ENCODE measurements at regions not wholly inside any gene's neighbourhood (a gene's known extent, or its start where the extent isn't known, plus 50 kb on each side); places are given as distances from the start of the nearest gene placed in this dataset.

DNA sequence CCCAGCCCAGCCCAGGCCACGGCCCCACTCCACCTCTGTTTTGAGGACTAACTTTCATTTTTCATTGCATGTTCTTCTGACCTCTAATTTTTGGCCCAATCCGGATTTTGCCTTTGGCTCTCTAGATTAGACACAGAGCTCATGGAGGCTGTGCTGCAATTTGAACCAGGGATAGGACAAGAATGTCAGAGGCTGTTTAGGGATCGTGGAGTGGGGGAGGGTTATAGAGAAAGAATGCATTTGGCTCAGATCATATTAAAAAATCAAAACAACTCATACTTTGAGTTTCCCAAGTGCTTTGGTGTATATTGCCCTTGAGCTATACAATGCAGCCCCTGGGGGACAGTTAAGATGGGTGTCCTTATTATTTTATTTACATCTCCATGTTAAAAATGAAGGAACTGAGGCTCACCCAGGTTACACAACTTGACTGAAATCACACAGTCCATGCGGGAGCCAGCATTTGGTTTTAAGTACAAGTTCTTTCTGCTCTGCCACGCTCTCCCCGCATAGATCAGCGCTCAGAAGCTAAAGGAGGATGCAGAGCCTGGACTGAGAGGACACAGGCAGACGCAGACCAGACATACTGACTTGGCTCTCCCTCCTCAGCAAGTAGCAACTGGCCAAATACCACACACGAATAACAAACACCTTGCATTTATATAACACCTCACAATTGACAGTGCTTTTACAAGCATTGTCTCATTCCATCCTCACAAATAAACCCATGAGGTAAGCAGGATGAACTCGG lies 126.4 kb upstream of the RAI14 start:
- Mint-ChIP-seq H3K27me3 (no peaks in the 10 kb centered on the region), H3K27ac (no peak overlapping the region), H3K9me3 (no peaks in the 10 kb centered on the region), H3K4me3 (no peak overlapping the region), H3K4me1 (peaks cover 11% of the 10 kb centered on the region)
- ATAC-seq (no peak), DNase-seq (no peak)

DNA sequence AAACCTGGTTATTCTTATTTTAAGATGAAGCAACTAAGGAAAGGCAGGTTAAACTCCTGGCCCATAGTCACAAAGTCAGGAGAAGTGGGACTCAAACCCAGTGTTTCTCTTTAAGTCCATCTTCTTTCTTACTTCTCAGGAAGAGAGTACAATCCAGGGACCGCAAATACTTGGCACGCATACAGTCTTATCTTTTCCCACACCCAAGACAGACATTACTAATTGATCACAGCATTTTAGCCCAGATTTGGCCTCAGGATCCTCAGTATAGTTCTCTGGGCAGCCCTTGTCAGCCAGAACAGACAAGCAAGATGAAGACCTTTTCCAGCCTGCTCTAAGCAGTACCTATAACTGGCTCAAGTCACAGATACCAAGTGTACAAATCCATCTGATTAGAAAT lies 125.5 kb upstream of the RAI14 start:
- Mint-ChIP-seq H3K9me3 (no peaks in the 10 kb centered on the region), H3K4me1 (peaks cover 16% of the 10 kb centered on the region), H3K27ac (no peak overlapping the region), H3K4me3 (no peak overlapping the region), H3K27me3 (no peaks in the 10 kb centered on the region)
- ATAC-seq = no peak
- DNase-seq = no peak

DNA sequence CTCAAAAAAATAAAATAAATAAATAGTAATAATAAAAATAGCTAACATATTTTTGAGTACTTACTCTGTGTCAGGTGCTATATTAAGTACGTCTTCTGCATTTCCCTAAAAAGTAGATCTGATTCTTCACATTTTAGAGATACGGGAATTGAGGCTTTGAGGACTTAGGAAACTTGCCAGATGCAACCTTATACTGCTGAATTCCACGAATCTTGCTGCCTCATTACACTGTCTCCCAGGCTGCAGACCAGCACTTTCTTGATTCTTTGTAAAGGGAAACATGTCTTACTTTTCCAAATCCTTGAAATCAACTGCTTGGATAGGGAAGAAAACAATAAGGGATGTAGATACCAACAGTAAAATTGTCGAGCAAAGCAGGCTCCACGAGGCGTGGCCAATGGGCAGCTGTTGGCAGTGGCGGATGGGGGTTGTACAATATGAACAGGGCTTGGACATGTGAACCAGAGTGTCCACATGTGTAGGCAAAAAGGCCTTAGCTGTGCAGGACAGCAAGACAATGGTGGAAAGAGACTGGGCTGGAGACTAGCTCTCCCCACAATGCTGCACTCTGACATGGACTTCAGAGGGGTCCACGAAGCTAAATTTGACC lies 124.3 kb upstream of the RAI14 start:
- Mint-ChIP-seq H3K27ac (no peak overlapping the region), H3K9me3 (no peaks in the 10 kb centered on the region)
- no peak for DNase-seq

DNA sequence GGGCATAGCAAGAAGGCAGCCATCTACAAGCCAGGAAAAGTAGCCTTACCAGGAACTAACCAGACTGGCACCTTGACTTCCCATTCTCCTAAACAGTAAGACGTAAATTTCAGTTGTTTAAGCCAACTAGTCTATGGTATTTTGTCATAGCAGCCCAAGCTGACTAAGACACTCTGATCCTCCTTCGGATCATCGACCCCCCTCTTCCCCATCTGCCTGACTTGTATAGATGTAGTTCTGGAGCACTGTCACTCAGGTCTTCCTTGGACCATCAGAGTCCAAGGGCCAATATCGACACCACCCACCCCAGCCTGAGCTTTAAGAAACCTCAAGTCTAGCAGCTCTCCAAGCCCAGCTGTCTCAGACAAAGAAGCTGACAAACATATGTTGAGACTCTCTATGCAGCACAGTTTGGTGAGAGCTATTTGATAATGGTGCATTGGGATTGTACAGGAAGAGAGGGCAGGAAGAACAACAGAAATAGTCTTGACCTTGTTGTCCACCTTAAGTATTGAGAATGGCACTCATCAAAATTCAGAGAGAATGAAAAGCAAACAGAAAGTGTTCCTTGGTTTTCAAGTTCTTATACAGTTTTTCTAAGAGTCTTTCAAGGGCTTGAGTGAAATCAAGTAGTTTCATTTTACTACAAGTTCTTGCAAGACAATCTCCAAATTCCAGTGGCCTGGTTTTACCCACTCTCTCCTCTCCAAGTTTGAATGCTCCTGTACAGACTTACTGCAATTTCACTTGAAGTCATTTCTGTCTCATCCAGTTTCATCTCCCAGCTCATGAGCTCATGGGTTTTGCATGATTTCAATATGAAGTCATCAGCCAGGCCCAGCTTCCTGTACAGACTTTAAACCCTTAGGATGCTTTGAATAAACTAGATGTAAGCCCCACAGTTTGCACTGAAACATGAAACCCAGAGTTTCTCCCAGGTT lies 122.3 kb upstream of the RAI14 start:
- Mint-ChIP-seq H3K27me3 (peaks cover under 1% of the 10 kb centered on the region), H3K27ac (no peak overlapping the region), H3K9me3 (no peaks in the 10 kb centered on the region), H3K4me1 (peaks cover 27% of the 10 kb centered on the region), H3K4me3 (no peak overlapping the region)
- ATAC-seq = peak; percentile 45
- DNase-seq = no peak

More for the DNA sequence above, 124.3 kb upstream of the RAI14 start:
- no peak for ATAC-seq
- Mint-ChIP-seq H3K27me3 (no peaks in the 10 kb centered on the region), H3K4me3 (no peak overlapping the region), H3K4me1 (peaks cover 26% of the 10 kb centered on the region)

DNA sequence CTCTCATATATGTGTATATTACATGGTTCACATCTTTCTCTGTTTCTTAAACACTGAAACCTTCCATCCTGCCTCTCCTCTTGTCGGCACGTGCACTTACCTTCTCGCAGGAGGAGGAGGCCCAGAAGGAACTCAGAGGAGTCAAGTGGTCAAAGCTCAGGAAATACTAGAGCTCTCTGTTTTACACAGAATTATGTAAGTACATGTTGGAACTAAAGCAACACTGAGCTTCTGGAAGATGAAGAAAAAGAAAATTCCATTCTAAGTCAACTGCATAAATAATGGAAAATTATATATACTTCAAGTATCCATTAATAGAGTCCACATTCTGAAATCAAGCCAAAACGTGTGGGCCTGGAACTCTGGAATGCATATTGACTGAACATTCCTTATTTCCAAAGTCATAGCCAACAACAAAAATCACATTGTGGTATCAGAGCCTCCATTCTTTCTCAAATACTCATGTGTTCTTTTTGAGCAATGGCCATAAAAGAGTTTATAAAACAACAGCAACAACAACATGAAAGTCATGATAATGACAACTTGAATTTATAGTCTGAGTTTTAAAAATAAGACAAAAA lies 121.5 kb upstream of the RAI14 start:
- H3K4me3 Mint-ChIP-seq = no peak overlapping the region
- ATAC-seq = no peak
- H3K9me3 Mint-ChIP-seq = no peaks in the 10 kb centered on the region
- H3K4me1 Mint-ChIP-seq = peaks cover 27% of the 10 kb centered on the region
- no peak for DNase-seq
- H3K27me3 Mint-ChIP-seq = peaks cover 9% of the 10 kb centered on the region
- peak overlapping the region in 1 of 2 donors; percentile 52 for H3K27ac Mint-ChIP-seq

DNA sequence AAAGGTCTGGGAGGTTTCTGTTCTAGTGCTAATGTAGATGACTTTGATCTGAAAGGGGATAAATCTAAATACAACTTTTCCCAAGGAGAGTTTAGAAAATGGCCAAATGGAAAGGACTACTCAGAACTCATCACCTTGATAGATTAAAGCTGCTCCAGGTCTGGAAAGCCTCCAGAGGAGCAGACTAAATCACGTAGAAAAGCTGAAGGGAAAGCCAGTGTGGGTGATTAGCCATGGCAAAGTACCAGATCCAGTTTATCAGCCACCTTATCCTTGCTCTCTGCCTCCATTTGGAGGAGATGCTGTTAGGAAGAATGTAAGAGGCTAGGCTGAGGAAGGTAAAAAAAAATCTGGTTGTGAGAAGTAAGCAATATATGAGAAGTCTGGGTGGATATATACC lies 120.7 kb upstream of the RAI14 start:
- Mint-ChIP-seq H3K27me3 (peaks cover 17% of the 10 kb centered on the region), H3K27ac (no peak overlapping the region), H3K9me3 (no peaks in the 10 kb centered on the region), H3K4me3 (no peak overlapping the region), H3K4me1 (peaks cover 27% of the 10 kb centered on the region)
- ATAC-seq = no peak
- no peak for DNase-seq

DNA sequence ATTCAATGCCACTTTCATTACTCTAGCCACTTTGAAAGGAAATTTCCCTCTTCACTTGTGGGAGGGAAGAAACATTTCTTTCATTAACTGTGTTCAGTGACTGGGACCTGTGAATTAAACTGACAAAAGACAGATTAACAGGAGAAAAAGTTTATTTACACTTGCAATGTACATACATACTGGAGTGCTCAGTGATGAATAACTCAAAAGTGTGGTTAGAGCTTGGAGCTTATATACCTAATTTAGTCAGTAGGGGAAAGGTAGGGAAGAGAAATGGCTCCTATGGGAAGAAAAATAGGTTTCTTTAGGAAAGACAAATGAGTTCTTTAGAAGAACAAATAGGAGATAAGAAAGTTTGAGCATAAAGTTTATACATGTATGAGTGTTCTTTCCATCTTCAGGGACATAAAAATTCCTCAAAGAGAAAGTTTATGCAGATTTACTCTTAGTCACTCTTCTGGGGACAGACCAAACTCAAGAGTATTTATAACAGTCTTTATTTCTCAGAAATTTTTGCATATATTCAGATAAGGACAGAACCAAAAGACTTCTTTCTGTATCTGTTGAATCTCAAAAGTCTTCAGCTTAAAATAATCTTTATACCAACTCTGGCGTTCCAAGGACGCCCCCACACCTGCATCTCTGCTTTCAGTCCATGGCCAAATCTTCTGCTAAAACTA lies 120.0 kb upstream of the RAI14 start:
- peak; percentile 69 for ATAC-seq

DNA sequence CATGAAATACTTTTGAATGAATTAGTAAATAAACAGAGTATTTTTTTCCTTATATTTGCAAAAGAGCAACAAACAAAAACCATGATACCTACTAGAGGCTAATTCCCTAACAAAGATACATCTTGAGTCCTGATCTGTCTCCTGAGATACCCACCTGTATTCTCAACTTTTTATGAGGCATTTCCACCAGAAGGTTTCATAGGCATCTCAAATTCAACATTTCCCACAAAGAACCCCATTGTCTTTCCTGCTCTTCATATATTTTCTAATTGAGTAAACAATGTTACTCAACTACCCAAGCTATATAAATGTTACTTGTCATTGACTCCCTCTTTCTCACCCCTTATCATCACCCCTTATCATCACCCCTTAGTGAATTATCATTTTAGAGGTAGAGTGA lies 119.4 kb upstream of the RAI14 start:
- H3K9me3 Mint-ChIP-seq = no peaks in the 10 kb centered on the region
- H3K4me3 Mint-ChIP-seq = no peak overlapping the region
- ATAC-seq (no peak), DNase-seq (no peak)
- H3K27me3 Mint-ChIP-seq = peaks cover 29% of the 10 kb centered on the region
- H3K27ac Mint-ChIP-seq = no peak overlapping the region
- peaks cover 27% of the 10 kb centered on the region for H3K4me1 Mint-ChIP-seq

More for the DNA sequence above, 120.0 kb upstream of the RAI14 start:
- Mint-ChIP-seq H3K27me3 (peaks cover 23% of the 10 kb centered on the region), H3K9me3 (no peaks in the 10 kb centered on the region), H3K4me3 (no peak overlapping the region), H3K4me1 (peaks cover 27% of the 10 kb centered on the region), H3K27ac (no peak overlapping the region)
- DNase-seq = no peak

DNA sequence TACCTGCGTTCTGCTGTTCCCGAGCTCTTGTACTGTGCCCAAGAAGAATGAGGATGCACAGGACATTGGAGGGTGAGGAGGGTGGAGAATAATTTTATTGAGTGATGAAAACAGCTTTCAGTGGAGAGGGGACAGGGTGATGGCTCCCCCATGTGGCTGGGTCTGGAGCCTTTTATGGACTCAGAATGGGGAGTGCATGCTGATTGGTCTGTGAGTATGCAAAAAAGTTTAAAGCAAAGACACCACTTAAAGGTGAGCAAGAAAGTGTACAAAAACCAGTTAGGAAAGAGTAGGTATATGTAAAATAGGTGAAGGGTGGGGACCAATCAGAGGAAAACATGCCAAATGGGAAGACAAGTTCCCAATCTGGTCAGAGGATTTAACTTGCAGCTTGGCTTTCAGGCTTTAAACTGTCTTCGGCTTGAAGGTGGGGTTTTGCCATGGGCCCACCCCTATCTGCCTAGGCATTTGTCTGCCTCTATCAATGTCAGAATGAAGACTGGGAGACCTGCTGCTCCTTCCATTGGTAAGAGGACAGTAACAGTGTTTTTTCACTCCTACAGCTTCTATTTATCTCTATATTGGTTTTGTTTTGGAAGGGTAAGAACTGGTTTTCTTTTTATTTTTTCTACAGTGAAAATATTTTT lies 118.0 kb upstream of the RAI14 start:
- Mint-ChIP-seq H3K9me3 (peaks cover 0 to 6% of the 10 kb centered on the region in 2 donors), H3K27ac (no peak overlapping the region), H3K4me1 (peaks cover 32% of the 10 kb centered on the region), H3K27me3 (peaks cover 41% of the 10 kb centered on the region), H3K4me3 (no peak overlapping the region)
- ATAC-seq (peak; percentile 37), DNase-seq (no peak)

DNA sequence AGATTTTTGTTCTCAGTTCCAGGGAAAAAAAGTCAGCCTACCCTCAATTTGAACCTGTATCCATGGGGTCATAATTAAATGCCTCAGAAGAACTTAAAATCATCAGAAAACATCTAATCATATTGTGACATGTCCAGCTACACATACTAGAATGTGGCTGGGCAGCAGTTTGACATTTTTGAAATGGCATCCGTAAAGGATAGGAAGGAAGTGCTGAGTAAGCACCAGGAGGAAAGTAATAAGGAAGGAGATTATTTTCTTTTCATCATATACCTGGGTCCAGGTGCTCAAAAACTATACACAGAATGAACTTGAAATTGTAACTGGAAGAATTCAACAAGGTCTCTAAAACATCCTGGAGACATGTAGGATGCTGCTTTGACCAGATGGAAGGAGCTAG lies 116.9 kb upstream of the RAI14 start:
- Mint-ChIP-seq H3K9me3 (peaks cover 5 to 16% of the 10 kb centered on the region in 2 donors), H3K4me1 (peaks cover 25% of the 10 kb centered on the region), H3K4me3 (no peak overlapping the region), H3K27me3 (peaks cover 51% of the 10 kb centered on the region), H3K27ac (no peak overlapping the region)
- ATAC-seq (no peak), DNase-seq (no peak)

DNA sequence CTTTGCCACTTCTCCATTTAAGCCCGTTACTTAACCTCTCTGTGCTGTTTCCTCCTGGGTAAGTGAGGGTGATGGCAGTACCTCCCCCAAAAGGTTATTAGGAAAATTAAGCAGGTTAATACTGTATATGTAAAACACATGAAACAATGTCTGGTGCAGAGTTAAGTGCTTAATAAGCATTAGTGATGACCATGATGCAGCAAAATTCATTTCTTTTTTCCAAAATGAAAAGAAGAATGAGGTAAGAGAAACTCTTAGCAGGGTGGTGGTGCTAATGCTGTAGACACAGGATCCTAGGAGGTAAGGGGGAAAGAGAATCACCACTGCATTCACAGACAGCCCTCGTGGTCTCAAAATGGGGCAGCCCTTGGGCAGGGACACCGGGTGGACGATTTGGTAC lies 115.1 kb upstream of the RAI14 start:
- peaks cover 11 to 31% of the 10 kb centered on the region in 2 donors for H3K9me3 Mint-ChIP-seq
- DNase-seq (no peak), ATAC-seq (no peak)
- H3K4me3 Mint-ChIP-seq = no peak overlapping the region
- H3K27me3 Mint-ChIP-seq = peaks cover 51% of the 10 kb centered on the region
- H3K4me1 Mint-ChIP-seq = peaks cover 12% of the 10 kb centered on the region
- H3K27ac Mint-ChIP-seq = no peak overlapping the region

DNA sequence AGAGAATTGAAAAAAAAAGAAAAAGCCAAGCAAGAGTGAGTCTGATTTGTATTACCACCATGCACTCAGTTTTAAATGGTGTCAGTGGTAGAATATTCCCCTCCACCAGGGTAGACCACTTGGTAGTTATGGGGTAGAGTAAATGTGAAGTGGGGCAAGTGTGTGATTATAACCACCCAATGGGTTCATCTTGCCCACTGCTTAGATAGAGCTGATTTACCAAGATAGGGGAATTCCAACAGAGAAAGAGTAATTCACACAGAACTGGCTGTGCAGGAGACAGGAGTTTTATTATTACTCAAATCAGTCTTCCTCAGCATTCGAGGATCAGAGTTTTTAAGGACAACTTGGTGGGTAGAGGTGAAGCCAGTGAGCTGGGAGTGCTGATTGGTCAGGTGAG lies 113.3 kb upstream of the RAI14 start:
- peak; percentile 60 for ATAC-seq

DNA sequence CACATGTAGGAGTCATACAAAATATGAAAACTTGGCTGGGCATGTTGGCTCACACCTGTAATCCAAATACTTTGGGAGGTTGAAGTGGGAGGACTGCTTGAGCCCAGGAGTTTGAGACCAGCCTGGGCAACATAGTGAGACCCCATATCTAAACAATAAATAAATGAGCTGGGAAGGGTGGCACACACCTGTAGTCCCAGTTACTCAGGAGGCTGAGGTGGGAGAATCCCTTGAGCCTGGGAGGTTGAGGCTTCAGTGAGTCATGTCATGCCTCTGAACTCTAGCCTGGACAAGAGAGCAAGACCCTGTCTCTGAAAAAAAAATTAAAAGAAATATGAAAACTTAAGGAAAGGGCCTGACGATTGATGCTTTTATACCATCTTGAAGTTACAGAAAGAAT lies 112.4 kb upstream of the RAI14 start:
- Mint-ChIP-seq H3K4me1 (peaks cover 5% of the 10 kb centered on the region), H3K4me3 (no peak overlapping the region), H3K27ac (no peak overlapping the region), H3K9me3 (peaks cover 14 to 49% of the 10 kb centered on the region in 2 donors), H3K27me3 (peaks cover 68% of the 10 kb centered on the region)
- DNase-seq = no peak
- no peak for ATAC-seq

More for the DNA sequence above, 113.3 kb upstream of the RAI14 start:
- Mint-ChIP-seq H3K4me1 (peaks cover 5% of the 10 kb centered on the region), H3K27ac (no peak overlapping the region), H3K9me3 (peaks cover 14 to 45% of the 10 kb centered on the region in 2 donors), H3K27me3 (peaks cover 59% of the 10 kb centered on the region), H3K4me3 (no peak overlapping the region)
- DNase-seq = no peak

DNA sequence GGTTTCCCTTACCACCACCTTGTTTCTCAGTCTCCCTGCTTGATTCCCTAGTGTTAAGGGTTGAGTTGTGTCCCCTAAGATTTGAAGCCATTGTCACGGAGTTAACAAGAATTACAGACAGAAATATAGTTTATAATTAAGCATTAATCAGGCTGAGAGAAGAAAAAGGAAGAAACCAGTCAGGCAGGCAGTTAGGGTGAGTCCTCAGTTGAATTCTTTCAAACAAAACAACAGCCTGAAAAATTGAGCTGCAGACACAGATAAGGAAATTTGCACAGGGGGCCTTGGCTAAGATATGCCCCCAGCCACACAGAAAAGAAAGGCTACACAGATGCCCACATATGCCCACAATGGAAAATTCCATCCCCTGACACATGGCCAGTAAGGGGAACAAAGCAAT lies 111.7 kb upstream of the RAI14 start:
- Mint-ChIP-seq H3K4me1 (peaks cover 5% of the 10 kb centered on the region), H3K9me3 (peaks cover 14 to 49% of the 10 kb centered on the region in 2 donors), H3K27me3 (peaks cover 66% of the 10 kb centered on the region), H3K4me3 (no peak overlapping the region), H3K27ac (no peak overlapping the region)
- ATAC-seq = no peak
- DNase-seq = no peak

Measured in stimulated activated naive CD8-positive, alpha-beta T cell treated with anti-CD3 and anti-CD28 coated beads, Interleukin-15, amount 100 ng/mL, for 72 hours (primary cell).